Naive thymus-derived CD8-positive, alpha-beta T cell (primary cell): ENCODE measurements at regions not wholly inside any gene's neighbourhood (a gene's known extent, or its start where the extent isn't known, plus 50 kb on each side); places are given as distances from the start of the nearest gene placed in this dataset.

Source experiments
- ATAC-seq, 2 donors: fragments of 150-1000 bp; cut with Tn5 transposase in 1 of 2; sonication (Bioruptor Pico), chemical (Tn5 transposase) in 1 of 2; 1 replicate in 1 of 2; 2 replicates in 1 of 2; pipeline ENCODE4 v1.10.0; 2021; ENCODE audit warnings: mild to moderate bottlenecking in 2 of 2, moderate library complexity in 2 of 2
- POLR2A ChIA-PET: fragments of 350-600 bp; sonication (Branson Sonifier 250); formaldehyde crosslinking; loops from one replicate; lab custom pipeline; 2021; ENCODE audit warnings: antibody characterized with exemption; lab: Charles Lee
- DNase-seq, 10 donors: peaks; one replicate each; pipeline versions ENCODE4 v3.0.0 to v3.0.0-alpha.2; 2020 to 2022
- H3K27ac Mint-ChIP-seq, 10 donors: one replicate each; pipeline ENCODE4 v1.8.0; 2020 to 2022; ENCODE audit warnings: mild to moderate bottlenecking in 10 of 10, mixed read lengths in 10 of 10, moderate library complexity in 4 of 10, inconsistent platforms in 1 of 10
- H3K27me3 Mint-ChIP-seq, 5 donors: one replicate each; pipeline ENCODE4 v1.8.0; 2021 to 2022; ENCODE audit warnings: mixed read lengths in 5 of 5
- H3K36me3 Mint-ChIP-seq, 3 donors: one replicate each; pipeline ENCODE4 v1.8.0; 2020 to 2022; ENCODE audit warnings: mixed read lengths in 3 of 3, mild to moderate bottlenecking in 2 of 3, inconsistent platforms in 1 of 3
- H3K4me1 Mint-ChIP-seq, 4 donors: one replicate each; pipeline ENCODE4 v1.8.0; 2021 to 2022; ENCODE audit warnings: mixed read lengths in 4 of 4
- H3K4me3 Mint-ChIP-seq, 10 donors: one replicate each; pipeline ENCODE4 v1.8.0; 2020 to 2022; ENCODE audit warnings: mild to moderate bottlenecking in 10 of 10, mixed read lengths in 10 of 10, moderate library complexity in 6 of 10, inconsistent platforms in 1 of 10
- H3K9me3 Mint-ChIP-seq, 9 donors: one replicate each; pipeline ENCODE4 v1.8.0; 2020 to 2022; ENCODE audit warnings: mixed read lengths in 9 of 9, mild to moderate bottlenecking in 3 of 9, inconsistent platforms in 1 of 9, moderate library complexity in 1 of 9

DNA sequence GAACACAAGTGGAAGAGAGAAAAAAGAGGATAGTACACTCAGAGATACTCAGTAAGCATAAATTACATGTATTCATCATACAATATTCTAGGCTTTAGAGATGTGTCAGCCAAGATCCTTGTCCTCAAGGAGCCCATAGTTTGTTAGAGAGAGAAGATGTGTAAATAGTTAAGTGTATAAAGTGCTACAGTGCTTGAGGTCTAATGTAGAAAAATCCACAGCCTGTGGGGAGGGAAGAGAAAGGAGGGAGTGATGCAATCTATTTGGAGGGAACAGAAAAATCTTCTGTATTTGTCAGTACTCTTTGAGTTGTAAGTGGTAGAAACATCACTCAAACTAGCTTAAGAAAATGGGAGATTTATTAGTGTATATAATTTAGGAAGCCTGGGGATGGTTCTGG lies 81.9 kb downstream of the PALM2AKAP2 start:
- Mint-ChIP-seq H3K27me3 (peaks cover 0 to 7% (median 4%) of the 10 kb centered on the region in 5 donors), H3K4me1 (no peaks in the 10 kb centered on the region), H3K27ac (no peak overlapping the region), H3K9me3 (no peaks in the 10 kb centered on the region), H3K36me3 (no peaks in the 10 kb centered on the region), H3K4me3 (no peak overlapping the region)
- DNase-seq (no peak), ATAC-seq (no peak)
- POLR2A ChIA-PET = no interaction called here

DNA sequence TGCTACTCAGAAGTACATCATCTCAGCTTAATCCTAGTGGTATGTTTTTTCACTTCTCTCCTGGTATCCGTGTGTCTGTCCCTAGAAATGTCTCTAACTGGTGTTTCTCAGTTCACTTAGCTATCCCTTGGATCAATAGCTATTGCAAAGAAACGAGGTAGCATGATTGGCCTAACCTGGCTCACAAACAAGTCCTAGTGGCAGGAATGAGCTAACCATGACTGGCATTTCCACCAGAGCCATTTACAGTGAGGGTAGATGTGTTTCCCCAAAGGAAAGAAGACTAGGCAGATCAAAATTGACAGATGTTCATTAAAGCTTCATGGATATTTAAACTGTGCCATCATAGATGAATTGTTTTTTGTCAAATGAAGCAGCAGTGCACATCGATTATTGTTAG lies 82.5 kb downstream of the PALM2AKAP2 start:
- H3K4me3 Mint-ChIP-seq = no peak overlapping the region
- no peaks in the 10 kb centered on the region for H3K9me3 Mint-ChIP-seq
- no peaks in the 10 kb centered on the region for H3K36me3 Mint-ChIP-seq
- H3K4me1 Mint-ChIP-seq = no peaks in the 10 kb centered on the region
- no peak overlapping the region for H3K27ac Mint-ChIP-seq
- POLR2A ChIA-PET = no interaction called here
- DNase-seq (no peak), ATAC-seq (no peak)
- H3K27me3 Mint-ChIP-seq = peaks cover 0 to 7% (median 5%) of the 10 kb centered on the region in 5 donors

- H3K4me1 Mint-ChIP-seq = no peaks in the 10 kb centered on the region
- ATAC-seq (no peak), DNase-seq (no peak)
- POLR2A ChIA-PET = no interaction called here
- peaks cover 0 to 9% (median 7%) of the 10 kb centered on the region in 5 donors for H3K27me3 Mint-ChIP-seq
- no peaks in the 10 kb centered on the region for H3K36me3 Mint-ChIP-seq
- no peak overlapping the region for H3K27ac Mint-ChIP-seq
- H3K4me3 Mint-ChIP-seq = no peak overlapping the region
- no peaks in the 10 kb centered on the region for H3K9me3 Mint-ChIP-seq
These were observed 84.0 kb downstream of the PALM2AKAP2 start for GRCh38 chr9:109863961-109864360.

- POLR2A ChIA-PET = no interaction called here
- Mint-ChIP-seq H3K27ac (no peak overlapping the region), H3K27me3 (peaks cover 0 to 7% (median 6%) of the 10 kb centered on the region in 5 donors), H3K4me3 (no peak overlapping the region), H3K9me3 (no peaks in the 10 kb centered on the region), H3K4me1 (no peaks in the 10 kb centered on the region), H3K36me3 (no peaks in the 10 kb centered on the region)
- ATAC-seq (no peak), DNase-seq (no peak)
These were observed 85.5 kb downstream of the PALM2AKAP2 start for GRCh38 chr9:109865521-109865920.

DNA sequence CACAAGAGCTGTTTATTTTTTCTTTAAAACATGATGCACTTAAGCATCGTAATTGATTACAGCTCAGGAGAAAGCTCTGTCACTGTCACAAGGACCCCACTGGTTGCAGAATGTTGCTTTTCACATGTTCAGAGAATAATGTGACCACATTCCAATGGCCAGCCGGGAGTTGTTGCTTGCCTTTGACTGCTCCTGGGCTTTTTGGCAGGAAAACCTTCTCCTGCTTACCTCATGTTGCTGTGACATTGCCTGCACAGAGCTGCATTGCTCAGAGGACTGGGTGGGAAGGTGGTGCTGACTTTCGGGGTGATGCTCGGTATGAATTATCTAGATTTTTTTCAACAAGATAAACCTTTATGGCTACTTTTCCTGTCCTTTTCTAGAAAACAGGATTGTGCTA lies 88.2 kb downstream of the PALM2AKAP2 start:
- H3K36me3 Mint-ChIP-seq = no peaks in the 10 kb centered on the region
- H3K4me3 Mint-ChIP-seq = no peak overlapping the region
- H3K9me3 Mint-ChIP-seq = no peaks in the 10 kb centered on the region
- ATAC-seq (no peak), DNase-seq (no peak)
- H3K27ac Mint-ChIP-seq = no peak overlapping the region
- H3K27me3 Mint-ChIP-seq = peaks cover 3 to 10% (median 10%) of the 10 kb centered on the region in 5 donors
- POLR2A ChIA-PET = no interaction called here
- no peaks in the 10 kb centered on the region for H3K4me1 Mint-ChIP-seq

DNA sequence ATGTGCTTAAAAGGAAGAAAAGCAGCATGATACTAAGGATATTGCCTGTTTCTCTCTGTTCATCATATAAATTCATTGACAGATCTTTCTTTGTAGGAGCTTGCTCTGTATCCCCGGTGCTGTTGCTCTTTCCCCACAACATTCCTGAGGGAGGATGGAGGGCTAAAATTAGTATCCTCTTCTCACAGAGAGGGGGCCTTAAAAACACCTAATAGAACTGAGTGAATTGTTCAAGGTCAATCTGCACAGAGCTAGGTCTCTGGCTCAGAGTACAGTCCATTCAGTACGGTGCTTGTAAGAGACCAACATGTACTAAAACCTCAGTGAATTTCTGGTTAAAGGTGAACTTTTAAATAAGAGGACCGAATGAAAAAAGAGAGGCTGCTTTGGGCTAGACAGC lies 88.7 kb downstream of the PALM2AKAP2 start:
- DNase-seq = no peak

GRCh38 chr9:109870365-109870764 lies 90.4 kb downstream of the PALM2AKAP2 start:
- H3K27me3 Mint-ChIP-seq = peaks cover 3 to 15% (median 11%) of the 10 kb centered on the region in 5 donors
- ATAC-seq = no peak
- no peak overlapping the region for H3K4me3 Mint-ChIP-seq
- POLR2A ChIA-PET = no interaction called here
- DNase-seq = no peak
- H3K27ac Mint-ChIP-seq = no peak overlapping the region
- no peaks in the 10 kb centered on the region for H3K9me3 Mint-ChIP-seq
- no peaks in the 10 kb centered on the region for H3K4me1 Mint-ChIP-seq
- H3K36me3 Mint-ChIP-seq = no peaks in the 10 kb centered on the region

More for the DNA sequence above, 88.7 kb downstream of the PALM2AKAP2 start:
- Mint-ChIP-seq H3K36me3 (no peaks in the 10 kb centered on the region), H3K27ac (no peak overlapping the region), H3K4me3 (no peak overlapping the region), H3K27me3 (peaks cover 3 to 10% (median 10%) of the 10 kb centered on the region in 5 donors), H3K9me3 (no peaks in the 10 kb centered on the region), H3K4me1 (no peaks in the 10 kb centered on the region)
- POLR2A ChIA-PET = no interaction called here
- ATAC-seq = no peak

- H3K4me3 Mint-ChIP-seq = no peak overlapping the region
- peaks cover 5 to 14% (median 11%) of the 10 kb centered on the region in 5 donors for H3K27me3 Mint-ChIP-seq
- no peak for ATAC-seq
- H3K36me3 Mint-ChIP-seq = no peaks in the 10 kb centered on the region
- POLR2A ChIA-PET = no interaction called here
- no peaks in the 10 kb centered on the region for H3K9me3 Mint-ChIP-seq
- no peaks in the 10 kb centered on the region for H3K4me1 Mint-ChIP-seq
- no peak overlapping the region for H3K27ac Mint-ChIP-seq
- no peak for DNase-seq
These were observed 92.9 kb downstream of the PALM2AKAP2 start for GRCh38 chr9:109872901-109873300.

- DNase-seq = no peak
- Mint-ChIP-seq H3K4me1 (no peaks in the 10 kb centered on the region), H3K9me3 (no peaks in the 10 kb centered on the region), H3K4me3 (no peak overlapping the region), H3K27me3 (peaks cover 11 to 23% (median 11%) of the 10 kb centered on the region in 5 donors), H3K27ac (no peak overlapping the region), H3K36me3 (no peaks in the 10 kb centered on the region)
- POLR2A ChIA-PET = no interaction called here
- no peak for ATAC-seq
These were observed 95.6 kb downstream of the PALM2AKAP2 start for GRCh38 chr9:109875495-109876129.

DNA sequence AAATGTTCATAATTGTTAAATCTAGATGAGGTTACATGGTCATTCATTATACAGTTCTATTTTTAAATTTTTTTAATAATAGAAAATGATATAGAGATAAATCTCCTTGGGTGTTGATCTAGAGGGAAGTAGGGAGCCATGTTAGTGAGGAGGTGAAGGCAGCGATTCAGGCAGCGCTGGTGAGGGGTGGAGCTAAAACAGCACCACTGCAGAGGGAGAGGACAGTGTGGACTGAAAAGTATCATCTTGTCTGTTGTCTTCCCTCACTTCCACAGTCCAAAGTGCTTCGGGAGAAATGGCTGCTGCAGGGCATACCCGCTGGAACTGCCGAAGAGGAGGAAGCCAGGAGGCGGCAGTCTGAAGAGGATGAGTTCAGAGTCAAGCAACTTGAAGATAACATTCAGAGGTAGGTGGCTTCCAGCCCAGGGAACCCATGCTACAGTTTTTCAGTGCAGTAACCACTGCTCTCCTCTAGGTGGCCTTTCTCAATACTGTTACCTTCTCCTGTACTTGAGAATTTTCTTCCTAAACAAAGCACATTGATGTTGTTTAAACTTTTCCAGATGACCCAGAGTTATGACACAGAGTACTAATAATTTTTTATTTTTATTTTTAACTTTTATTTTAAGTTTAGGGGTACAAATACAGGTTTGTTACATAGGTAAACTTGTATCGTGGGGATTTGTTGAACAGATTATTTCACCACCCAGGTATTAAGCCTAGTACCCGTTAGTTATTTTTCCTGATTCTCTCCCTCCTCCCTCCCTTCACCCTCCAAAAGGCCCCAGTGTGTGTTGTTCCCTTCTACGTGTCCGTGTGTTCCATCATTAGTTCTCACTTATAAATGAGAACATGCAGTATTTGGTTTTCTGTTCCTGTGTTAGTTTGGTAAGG lies 100.5 kb downstream of the PALM2AKAP2 start:
- peak in 1 of 2 donors; percentile 33 for ATAC-seq
- H3K36me3 Mint-ChIP-seq = no peaks in the 10 kb centered on the region
- H3K4me1 Mint-ChIP-seq = no peaks in the 10 kb centered on the region
- H3K9me3 Mint-ChIP-seq = no peaks in the 10 kb centered on the region
- peak in 2 of 10 donors; percentile 15 to 16 for DNase-seq
- POLR2A ChIA-PET = no interaction called here
- H3K27ac Mint-ChIP-seq = no peak overlapping the region
- no peak overlapping the region for H3K4me3 Mint-ChIP-seq
- H3K27me3 Mint-ChIP-seq = peaks cover 2 to 17% (median 8%) of the 10 kb centered on the region in 5 donors

GRCh38 chr9:109883623-109884022 lies 103.6 kb downstream of the PALM2AKAP2 start:
- peaks cover 1 to 9% (median 6%) of the 10 kb centered on the region in 5 donors for H3K27me3 Mint-ChIP-seq
- no peaks in the 10 kb centered on the region for H3K36me3 Mint-ChIP-seq
- no peaks in the 10 kb centered on the region for H3K9me3 Mint-ChIP-seq
- DNase-seq (no peak), ATAC-seq (no peak)
- POLR2A ChIA-PET = no interaction called here
- H3K4me3 Mint-ChIP-seq = no peak overlapping the region
- H3K27ac Mint-ChIP-seq = no peak overlapping the region
- H3K4me1 Mint-ChIP-seq = peaks cover 0 to 16% (median 6%) of the 10 kb centered on the region in 4 donors

- Mint-ChIP-seq H3K4me1 (peaks cover 0 to 30% (median 6%) of the 10 kb centered on the region in 4 donors), H3K27ac (no peak overlapping the region), H3K9me3 (no peaks in the 10 kb centered on the region), H3K27me3 (peaks cover 0 to 3% (median 0%) of the 10 kb centered on the region in 5 donors), H3K36me3 (no peaks in the 10 kb centered on the region), H3K4me3 (no peak overlapping the region)
- DNase-seq (no peak), ATAC-seq (no peak)
- POLR2A ChIA-PET = no interaction called here
These were observed 106.0 kb downstream of the PALM2AKAP2 start for GRCh38 chr9:109886041-109886440.

DNA sequence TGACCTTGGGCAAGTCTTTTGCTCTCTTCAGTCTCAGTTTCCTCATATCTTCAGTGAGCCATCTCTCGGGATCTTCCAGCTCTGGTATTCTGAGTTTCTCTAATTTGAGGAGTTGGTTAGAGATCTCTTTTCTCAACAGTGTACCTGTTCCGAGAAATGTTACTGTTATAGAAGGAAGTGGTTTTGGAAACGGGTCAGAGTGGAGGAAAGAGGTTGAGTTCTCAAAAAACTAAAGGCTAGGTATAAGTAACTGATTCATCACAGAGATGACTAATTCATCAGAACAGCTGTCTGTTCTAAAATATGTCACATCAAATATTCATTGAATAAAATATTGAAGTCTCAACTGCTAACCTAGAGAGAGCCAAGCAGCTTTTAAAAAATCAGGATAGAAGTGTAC lies 106.6 kb downstream of the PALM2AKAP2 start:
- ATAC-seq (no peak), DNase-seq (no peak)
- H3K4me1 Mint-ChIP-seq = peaks cover 0 to 30% (median 6%) of the 10 kb centered on the region in 4 donors
- no peak overlapping the region for H3K4me3 Mint-ChIP-seq
- H3K27me3 Mint-ChIP-seq = peaks cover 0 to 3% (median 0%) of the 10 kb centered on the region in 5 donors
- POLR2A ChIA-PET = no interaction called here
- H3K27ac Mint-ChIP-seq = peak overlapping the region in 2 of 10 donors; percentile 1 to 57
- H3K9me3 Mint-ChIP-seq = no peaks in the 10 kb centered on the region
- no peaks in the 10 kb centered on the region for H3K36me3 Mint-ChIP-seq
